SK-N-SH (cell line): ENCODE measurements at regions not wholly inside any gene's neighbourhood (a gene's known extent, or its start where the extent isn't known, plus 50 kb on each side); places are given as distances from the start of the nearest gene placed in this dataset.

Source experiments
- EZH2phosphoT487 ChIP-seq: fragments of 200-600 bp; sonication (generic); IDR thresholded peaks from 2 replicates; pipeline ENCODE4 v1.6.1; 2017; ENCODE audit warnings: low read depth, mixed run types, mild to moderate bottlenecking, antibody characterized with exemption, moderate library complexity, borderline replicate concordance
- FOXJ3 ChIP-seq: sonication (generic); formaldehyde crosslinking; IDR thresholded peaks from 2 replicates; pipeline ENCODE4 v1.5.1; 2020; ENCODE audit warnings: mild to moderate bottlenecking, missing genetic modification reagents
- JUND ChIP-seq: IDR thresholded peaks from 2 replicates; pipeline ENCODE4 v1.4.0; 2012
- NRF1 ChIP-seq: IDR thresholded peaks from 2 replicates; pipeline ENCODE4 v1.6.1; 2012; ENCODE audit warnings: low read depth, mild to moderate bottlenecking, low read length
- POLR2AphosphoS5 ChIP-seq: IDR thresholded peaks from 2 replicates; pipeline ENCODE4 v1.6.1; 2012; ENCODE audit warnings: low read depth, low read length
- RAD21 ChIP-seq: IDR thresholded peaks from 2 replicates; pipeline ENCODE4 v1.6.1; 2012; ENCODE audit warnings: mild to moderate bottlenecking, low read length
- SIN3A ChIP-seq: IDR thresholded peaks from 2 replicates; pipeline ENCODE4 v1.6.1; 2012; ENCODE audit warnings: low read depth, mild to moderate bottlenecking, low read length, moderate library complexity, borderline replicate concordance
- TAF1 ChIP-seq: IDR thresholded peaks from 2 replicates; pipeline ENCODE4 v1.6.1; 2012; ENCODE audit warnings: low read depth, mild to moderate bottlenecking, low read length, moderate library complexity, borderline replicate concordance
- YY1 ChIP-seq: IDR thresholded peaks from 2 replicates; pipeline ENCODE4 v1.4.0; 2012; ENCODE audit warnings: low read depth, mild to moderate bottlenecking
- TF ChIP-seq, protein P1 (sequence below): fragments of 200-600 bp; sonication (generic); IDR thresholded peaks from 2 replicates; pipeline ENCODE4 v1.6.1; 2017; ENCODE audit warnings: antibody characterized with exemption, mild to moderate bottlenecking, moderate library complexity

DNA sequence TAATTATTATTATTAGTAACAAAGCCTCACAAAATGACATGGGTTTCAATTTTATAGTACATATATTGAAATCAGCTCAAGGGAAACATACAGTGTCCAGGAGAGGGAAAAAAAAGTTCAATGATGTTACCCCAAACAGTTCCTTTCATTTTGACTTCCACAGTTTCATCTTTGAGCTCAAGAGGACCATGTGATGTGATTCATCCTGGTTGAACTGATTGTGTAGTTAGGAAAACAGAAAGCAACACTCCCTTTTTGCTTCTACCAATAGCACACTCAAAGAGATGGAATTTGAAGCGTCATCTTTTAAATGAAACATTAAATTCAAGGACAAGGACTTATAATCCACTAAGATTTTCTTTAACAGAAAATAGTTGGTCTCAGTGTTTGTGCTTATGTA is 461.0 kb downstream of the FOXG1 start:
- TF ChIP-seq, protein P1, sequence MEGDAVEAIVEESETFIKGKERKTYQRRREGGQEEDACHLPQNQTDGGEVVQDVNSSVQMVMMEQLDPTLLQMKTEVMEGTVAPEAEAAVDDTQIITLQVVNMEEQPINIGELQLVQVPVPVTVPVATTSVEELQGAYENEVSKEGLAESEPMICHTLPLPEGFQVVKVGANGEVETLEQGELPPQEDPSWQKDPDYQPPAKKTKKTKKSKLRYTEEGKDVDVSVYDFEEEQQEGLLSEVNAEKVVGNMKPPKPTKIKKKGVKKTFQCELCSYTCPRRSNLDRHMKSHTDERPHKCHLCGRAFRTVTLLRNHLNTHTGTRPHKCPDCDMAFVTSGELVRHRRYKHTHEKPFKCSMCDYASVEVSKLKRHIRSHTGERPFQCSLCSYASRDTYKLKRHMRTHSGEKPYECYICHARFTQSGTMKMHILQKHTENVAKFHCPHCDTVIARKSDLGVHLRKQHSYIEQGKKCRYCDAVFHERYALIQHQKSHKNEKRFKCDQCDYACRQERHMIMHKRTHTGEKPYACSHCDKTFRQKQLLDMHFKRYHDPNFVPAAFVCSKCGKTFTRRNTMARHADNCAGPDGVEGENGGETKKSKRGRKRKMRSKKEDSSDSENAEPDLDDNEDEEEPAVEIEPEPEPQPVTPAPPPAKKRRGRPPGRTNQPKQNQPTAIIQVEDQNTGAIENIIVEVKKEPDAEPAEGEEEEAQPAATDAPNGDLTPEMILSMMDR: no peak
- TF ChIP-seq EZH2phosphoT487 (no peak), YY1 (no peak), RAD21 (no peak), TAF1 (no peak), JUND (0 out of 2 replicates have a peak, but pooled peaks have one; percentile 7), POLR2AphosphoS5 (no peak), FOXJ3 (CRISPR knock-in tag) (no peak), NRF1 (no peak), SIN3A (no peak)
